Caco-2 (cell line): ENCODE measurements at regions not wholly inside any gene's neighbourhood (a gene's known extent, or its start where the extent isn't known, plus 50 kb on each side); places are given as distances from the start of the nearest gene placed in this dataset.

Experiments
- BruUV-seq: library from RNA; stranded (reverse); fragments of 400-500 nt; replicated peaks from 2 replicates; lab custom pipeline; 2021; lab: Mats Ljungman, UMichigan
- CTCF ChIA-PET: fragments of 300-600 bp; sonication (Branson Sonifier 250); formaldehyde crosslinking; loops from one replicate; lab custom pipeline; 2022; ENCODE audit warnings: antibody characterized with exemption; lab: Charles Lee
- POLR2A ChIA-PET: fragments of 300-600 bp; sonication (Branson Sonifier 250); formaldehyde crosslinking; loops from one replicate; lab custom pipeline; 2022; ENCODE audit warnings: antibody characterized with exemption; lab: Charles Lee
- DNase-seq, 2 experiments: peaks; one replicate each; pipeline versions ENCODE4 v3.0.0 to v3.0.0-alpha.2; 2020 to 2022
- H3K27me3 ChIP-seq: replicated peaks from 2 replicates; pipeline ENCODE4 v1.6.0; 2011; ENCODE audit warnings: low read length; ENCODE audit not compliant: control insufficient read depth, insufficient read depth
- H3K36me3 ChIP-seq: 2 replicates; pipeline ENCODE4 v1.5.1; 2011; ENCODE audit warnings: low read length; ENCODE audit not compliant: control insufficient read depth, insufficient read depth
- H3K4me1 ChIP-seq: fragments of 250-450 bp; sonication (Bioruptor Pico); 2 replicates; pipeline ENCODE4 v1.5.1; 2020; ENCODE audit warnings: mild to moderate bottlenecking
- H3K4me3 ChIP-seq: 2 replicates; pipeline ENCODE4 v1.5.1; 2011; ENCODE audit warnings: low read depth, mild to moderate bottlenecking, control low read depth, low read length
- H3K9me3 ChIP-seq: fragments of 250-450 bp; sonication (Bioruptor Pico); 2 replicates; pipeline ENCODE4 v1.5.1; 2020; ENCODE audit warnings: mild to moderate bottlenecking, moderate library complexity
- H3K27ac Mint-ChIP-seq: one replicate; pipeline ENCODE4 v1.8.0; 2022; ENCODE audit warnings: mixed read lengths; ENCODE audit not compliant: unreplicated experiment
- H3K27me3 Mint-ChIP-seq: one replicate; pipeline ENCODE4 v1.8.0; 2022; ENCODE audit warnings: mixed read lengths; ENCODE audit not compliant: insufficient read depth, unreplicated experiment
- H3K36me3 Mint-ChIP-seq: one replicate; pipeline ENCODE4 v1.8.0; 2022; ENCODE audit warnings: mild to moderate bottlenecking, mixed read lengths; ENCODE audit not compliant: insufficient read depth, unreplicated experiment
- H3K4me1 Mint-ChIP-seq: one replicate; pipeline ENCODE4 v1.8.0; 2022; ENCODE audit warnings: low read depth, mixed read lengths; ENCODE audit not compliant: unreplicated experiment
- H3K4me3 Mint-ChIP-seq: one replicate; pipeline ENCODE4 v1.8.0; 2022; ENCODE audit warnings: mild to moderate bottlenecking, moderate library complexity, mixed read lengths; ENCODE audit not compliant: unreplicated experiment
- H3K9me3 Mint-ChIP-seq: one replicate; pipeline ENCODE4 v1.8.0; 2022; ENCODE audit warnings: mixed read lengths; ENCODE audit not compliant: unreplicated experiment
- intact Hi-C: fragments of 100-400 bp; cut with micrococcal nuclease; formaldehyde crosslinking; loops from one replicate; pipeline ENCODE4 v1.10.0; 2022; ENCODE audit not compliant: unreplicated experiment
- TF ChIP-seq, protein P1 (sequence below), 2 experiments: fragments of 200-600 bp in 1 of 2; IDR thresholded peaks; 1 replicate in 1 of 2; 2 replicates in 1 of 2; pipeline versions ENCODE4 v1.5.1 to v1.8.0; 2011 to 2022; ENCODE audit warnings: antibody characterized with exemption in 1 of 2, control low read depth in 1 of 2, inconsistent platforms in 1 of 2, low read depth in 1 of 2, low read length in 1 of 2, mild to moderate bottlenecking in 1 of 2, moderate library complexity in 1 of 2; ENCODE audit not compliant: insufficient read depth in 1 of 2, severe bottlenecking in 1 of 2, unreplicated experiment in 1 of 2

DNA sequence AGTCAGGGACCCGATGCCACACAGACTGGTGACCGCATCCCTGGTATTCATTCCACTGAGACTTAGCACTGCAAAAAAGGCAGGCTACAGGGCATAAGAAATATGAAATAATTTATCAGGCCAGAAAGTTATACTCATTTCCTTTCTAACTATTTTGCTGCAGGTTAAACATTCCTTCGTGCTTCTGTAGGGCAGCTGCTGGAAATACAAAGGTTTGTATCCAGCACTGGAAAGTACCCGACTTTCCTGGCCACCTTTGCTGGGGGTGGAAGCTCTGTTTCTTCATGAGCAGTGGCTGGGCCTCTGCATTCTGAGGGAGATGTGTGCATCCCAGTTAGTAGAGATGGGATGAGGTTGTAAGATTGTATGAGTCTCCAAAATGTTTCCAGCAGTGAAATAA is 478.6 kb upstream of the WWC1 start:
- no peak overlapping the region for H3K4me3 ChIP-seq
- intact Hi-C loops = no loop called here
- no peaks in the 10 kb centered on the region for H3K36me3 ChIP-seq
- Mint-ChIP-seq H3K9me3 (peaks cover 8% of the 10 kb centered on the region), H3K4me3 (no peak overlapping the region), H3K27ac (no peak overlapping the region), H3K36me3 (no peaks in the 10 kb centered on the region), H3K27me3 (no peaks in the 10 kb centered on the region), H3K4me1 (peaks cover 41% of the 10 kb centered on the region)
- DNase-seq = no peak
- TF ChIP-seq, protein P1, sequence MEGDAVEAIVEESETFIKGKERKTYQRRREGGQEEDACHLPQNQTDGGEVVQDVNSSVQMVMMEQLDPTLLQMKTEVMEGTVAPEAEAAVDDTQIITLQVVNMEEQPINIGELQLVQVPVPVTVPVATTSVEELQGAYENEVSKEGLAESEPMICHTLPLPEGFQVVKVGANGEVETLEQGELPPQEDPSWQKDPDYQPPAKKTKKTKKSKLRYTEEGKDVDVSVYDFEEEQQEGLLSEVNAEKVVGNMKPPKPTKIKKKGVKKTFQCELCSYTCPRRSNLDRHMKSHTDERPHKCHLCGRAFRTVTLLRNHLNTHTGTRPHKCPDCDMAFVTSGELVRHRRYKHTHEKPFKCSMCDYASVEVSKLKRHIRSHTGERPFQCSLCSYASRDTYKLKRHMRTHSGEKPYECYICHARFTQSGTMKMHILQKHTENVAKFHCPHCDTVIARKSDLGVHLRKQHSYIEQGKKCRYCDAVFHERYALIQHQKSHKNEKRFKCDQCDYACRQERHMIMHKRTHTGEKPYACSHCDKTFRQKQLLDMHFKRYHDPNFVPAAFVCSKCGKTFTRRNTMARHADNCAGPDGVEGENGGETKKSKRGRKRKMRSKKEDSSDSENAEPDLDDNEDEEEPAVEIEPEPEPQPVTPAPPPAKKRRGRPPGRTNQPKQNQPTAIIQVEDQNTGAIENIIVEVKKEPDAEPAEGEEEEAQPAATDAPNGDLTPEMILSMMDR (IDR thresholded peaks at IDR 0.05; ENCODE audit: insufficient read depth in 1 of 2, low read depth in 1 of 2, low read length in 1 of 2, severe bottlenecking in 1 of 2, unreplicated experiment in 1 of 2) = no peak
- CTCF ChIA-PET = no interaction called here
- no peaks in the 10 kb centered on the region for H3K27me3 ChIP-seq
- H3K4me1 ChIP-seq = peaks cover 47% of the 10 kb centered on the region
- POLR2A ChIA-PET = no interaction called here
- H3K9me3 ChIP-seq = 0 out of 2 replicates have a peak, but pooled peaks cover 3% of the 10 kb centered on the region
- no TSS peak for BruUV-seq

DNA sequence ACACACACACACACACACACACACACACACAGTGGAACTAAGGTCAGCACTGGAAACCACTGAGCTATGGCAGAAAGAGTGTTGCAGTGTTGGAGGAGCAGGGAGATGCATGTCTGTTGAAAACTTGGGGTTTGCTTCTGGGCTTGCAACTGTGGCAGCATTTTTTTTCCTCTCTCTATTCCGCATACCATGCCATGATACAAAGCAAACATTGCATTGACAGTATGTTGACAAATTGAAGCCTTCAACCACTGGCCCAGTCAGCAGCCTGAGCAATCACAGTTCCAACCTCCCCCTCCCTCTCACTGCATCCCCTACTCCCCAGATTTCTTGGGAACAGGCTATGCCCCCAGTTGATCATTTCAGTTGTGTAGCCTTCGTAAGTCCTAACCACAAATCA is 478.1 kb upstream of the WWC1 start:
- Mint-ChIP-seq H3K27me3 (no peaks in the 10 kb centered on the region), H3K27ac (no peak overlapping the region), H3K4me3 (no peak overlapping the region), H3K9me3 (peaks cover 8% of the 10 kb centered on the region), H3K36me3 (no peaks in the 10 kb centered on the region), H3K4me1 (peaks cover 41% of the 10 kb centered on the region)
- ChIA-PET CTCF (no interaction called here), POLR2A (no interaction called here)
- H3K4me3 ChIP-seq = no peak overlapping the region
- no peaks in the 10 kb centered on the region for H3K27me3 ChIP-seq
- intact Hi-C loops = no loop called here
- 0 out of 2 replicates have a peak, but pooled peaks cover 3% of the 10 kb centered on the region for H3K9me3 ChIP-seq
- TF ChIP-seq, protein P1 (IDR thresholded peaks at IDR 0.05; ENCODE audit: insufficient read depth in 1 of 2, low read depth in 1 of 2, low read length in 1 of 2, severe bottlenecking in 1 of 2, unreplicated experiment in 1 of 2) = no peak
- DNase-seq = peak in 1 of 2 experiments; percentile 14
- H3K4me1 ChIP-seq = peaks cover 45% of the 10 kb centered on the region
- no peaks in the 10 kb centered on the region for H3K36me3 ChIP-seq
- no TSS peak for BruUV-seq

DNA sequence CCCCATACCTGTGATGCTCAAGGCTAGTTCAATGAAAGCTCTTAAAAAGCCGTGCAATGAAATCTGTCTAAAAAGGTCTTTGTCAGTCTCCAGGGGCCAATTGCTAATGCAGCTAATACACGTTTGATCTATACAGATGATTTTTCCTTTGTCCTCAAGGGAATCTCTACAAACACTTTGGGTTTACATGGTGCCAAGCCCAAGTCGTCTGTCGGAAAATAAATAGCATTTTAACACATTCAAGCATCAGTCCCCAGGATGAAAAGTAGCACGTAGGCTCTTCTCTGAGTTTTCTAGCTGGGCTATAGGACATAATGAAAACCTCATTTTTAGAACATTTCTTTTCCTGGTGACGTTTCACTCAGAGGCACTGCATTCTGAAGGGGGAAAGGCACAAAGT is 477.4 kb upstream of the WWC1 start:
- CTCF ChIA-PET = no interaction called here
- H3K4me1 Mint-ChIP-seq = peaks cover 41% of the 10 kb centered on the region
- H3K36me3 ChIP-seq = no peaks in the 10 kb centered on the region
- H3K27ac Mint-ChIP-seq = no peak overlapping the region
- no peak overlapping the region for H3K4me3 ChIP-seq
- H3K27me3 ChIP-seq = no peaks in the 10 kb centered on the region
- peaks cover 8% of the 10 kb centered on the region for H3K9me3 Mint-ChIP-seq
- H3K9me3 ChIP-seq = 0 out of 2 replicates have a peak, but pooled peaks cover 3% of the 10 kb centered on the region
- TF ChIP-seq, protein P1 (IDR thresholded peaks at IDR 0.05; ENCODE audit: insufficient read depth in 1 of 2, low read depth in 1 of 2, low read length in 1 of 2, severe bottlenecking in 1 of 2, unreplicated experiment in 1 of 2) = no peak
- POLR2A ChIA-PET = no interaction called here
- no peaks in the 10 kb centered on the region for H3K36me3 Mint-ChIP-seq
- no TSS peak for BruUV-seq
- DNase-seq = no peak
- H3K4me1 ChIP-seq = peaks cover 39% of the 10 kb centered on the region
- intact Hi-C loops = no loop called here
- no peaks in the 10 kb centered on the region for H3K27me3 Mint-ChIP-seq
- no peak overlapping the region for H3K4me3 Mint-ChIP-seq
